GM10266 (cell line): ENCODE measurements at regions not wholly inside any gene's neighbourhood (a gene's known extent, or its start where the extent isn't known, plus 50 kb on each side); places are given as distances from the start of the nearest gene placed in this dataset.

ENCODE experiments used
- DNase-seq: peaks from one replicate; pipeline ENCODE4 v3.0.0; 2012; ENCODE audit errors: extremely low spot score
- TF ChIP-seq, protein P1 (sequence below): IDR thresholded peaks from 2 replicates; pipeline ENCODE4 v1.5.1; 2012; ENCODE audit warnings: mild to moderate bottlenecking, low read depth; ENCODE audit not compliant: control insufficient read depth, insufficient read depth; ENCODE audit errors: missing control alignments

GRCh38 chr12:13719986-13720385 lies 261.4 kb downstream of the GRIN2B start:
- TF ChIP-seq, protein P1, sequence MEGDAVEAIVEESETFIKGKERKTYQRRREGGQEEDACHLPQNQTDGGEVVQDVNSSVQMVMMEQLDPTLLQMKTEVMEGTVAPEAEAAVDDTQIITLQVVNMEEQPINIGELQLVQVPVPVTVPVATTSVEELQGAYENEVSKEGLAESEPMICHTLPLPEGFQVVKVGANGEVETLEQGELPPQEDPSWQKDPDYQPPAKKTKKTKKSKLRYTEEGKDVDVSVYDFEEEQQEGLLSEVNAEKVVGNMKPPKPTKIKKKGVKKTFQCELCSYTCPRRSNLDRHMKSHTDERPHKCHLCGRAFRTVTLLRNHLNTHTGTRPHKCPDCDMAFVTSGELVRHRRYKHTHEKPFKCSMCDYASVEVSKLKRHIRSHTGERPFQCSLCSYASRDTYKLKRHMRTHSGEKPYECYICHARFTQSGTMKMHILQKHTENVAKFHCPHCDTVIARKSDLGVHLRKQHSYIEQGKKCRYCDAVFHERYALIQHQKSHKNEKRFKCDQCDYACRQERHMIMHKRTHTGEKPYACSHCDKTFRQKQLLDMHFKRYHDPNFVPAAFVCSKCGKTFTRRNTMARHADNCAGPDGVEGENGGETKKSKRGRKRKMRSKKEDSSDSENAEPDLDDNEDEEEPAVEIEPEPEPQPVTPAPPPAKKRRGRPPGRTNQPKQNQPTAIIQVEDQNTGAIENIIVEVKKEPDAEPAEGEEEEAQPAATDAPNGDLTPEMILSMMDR = no peak
- no peak for DNase-seq

- no peak for DNase-seq
- TF ChIP-seq, protein P1 = no peak
These were observed 263.1 kb downstream of the GRIN2B start for GRCh38 chr12:13718271-13718670.

DNA sequence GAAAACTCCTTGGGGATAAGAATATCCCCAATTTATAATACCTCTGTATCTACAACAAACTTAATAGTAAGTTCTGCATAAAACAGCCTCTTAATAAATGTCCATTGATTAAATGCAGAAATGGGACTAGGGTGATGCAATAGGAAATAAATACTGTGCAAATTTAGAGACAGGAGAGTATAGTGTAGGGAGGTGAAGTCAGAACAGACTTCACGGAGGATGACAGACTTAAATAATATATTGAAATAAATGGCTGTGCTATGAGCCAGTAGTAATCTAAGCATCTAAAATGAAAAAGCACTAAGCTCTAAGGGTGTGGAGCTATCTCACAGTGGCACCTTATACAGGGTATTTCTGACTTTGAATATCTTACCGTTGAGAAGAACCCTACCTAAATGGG lies 265.3 kb downstream of the GRIN2B start:
- no peak for DNase-seq
- TF ChIP-seq, protein P1 = no peak

GRCh38 chr12:13713556-13714410 lies 267.6 kb downstream of the GRIN2B start:
- TF ChIP-seq, protein P1 = no peak
- no peak for DNase-seq

DNA sequence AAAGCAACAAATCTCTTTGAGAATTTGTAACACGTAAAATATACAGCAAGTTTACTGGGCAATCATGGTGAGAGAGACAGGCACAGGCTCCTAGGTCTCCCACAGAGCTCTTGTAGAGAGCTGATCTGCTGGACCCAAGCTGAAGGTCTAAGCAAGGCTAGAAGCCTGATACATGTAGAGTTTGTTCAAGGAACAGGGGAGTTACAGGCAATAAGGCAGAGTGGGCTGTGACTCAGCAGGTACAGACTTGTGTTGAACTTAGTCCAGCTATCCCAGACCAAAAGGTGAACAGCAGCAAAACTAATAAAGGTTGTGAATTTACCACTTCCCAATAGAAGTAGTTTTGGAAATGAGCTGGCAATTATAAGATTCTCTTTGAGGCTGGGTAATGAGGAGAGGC lies 273.6 kb downstream of the GRIN2B start:
- no peak for DNase-seq
- TF ChIP-seq, protein P1 = no peak

GRCh38 chr12:13702381-13702780 lies 279.0 kb downstream of the GRIN2B start:
- no peak for DNase-seq
- TF ChIP-seq, protein P1 = no peak

DNA sequence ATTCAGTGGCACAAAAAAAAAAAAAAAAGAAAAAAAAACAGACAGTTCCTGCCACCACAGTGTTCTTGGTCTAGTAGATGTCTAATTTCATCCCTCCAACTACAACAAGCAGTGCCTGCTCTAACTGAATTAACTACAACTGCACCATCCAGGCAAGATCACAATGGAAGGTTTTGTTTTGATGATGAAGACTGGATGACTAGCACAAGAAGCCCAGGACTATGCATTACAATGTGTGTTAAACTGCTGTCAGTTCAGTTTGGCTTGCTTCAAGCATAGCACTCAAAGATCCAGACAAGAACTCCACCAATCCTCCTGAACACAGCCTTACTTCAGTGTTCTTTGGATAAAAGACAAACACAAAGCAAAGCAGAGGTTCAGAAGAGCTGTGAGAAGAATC lies 279.9 kb downstream of the GRIN2B start:
- TF ChIP-seq, protein P1 = no peak
- no peak for DNase-seq
